HG02610 (cell line): ENCODE measurements at regions not wholly inside any gene's neighbourhood (a gene's known extent, or its start where the extent isn't known, plus 50 kb on each side); places are given as distances from the start of the nearest gene placed in this dataset.

Source experiments
- ATAC-seq: cut with Tn5 transposase; IDR thresholded peaks from one replicate; pipeline ENCODE4 v1.9.1; 2021; ENCODE audit warnings: mild to moderate bottlenecking, moderate library complexity; ENCODE audit not compliant: unreplicated experiment

GRCh38 chr18:67633939-67634338 lies 117.4 kb upstream of the DSEL start:
- no peak for ATAC-seq

DNA sequence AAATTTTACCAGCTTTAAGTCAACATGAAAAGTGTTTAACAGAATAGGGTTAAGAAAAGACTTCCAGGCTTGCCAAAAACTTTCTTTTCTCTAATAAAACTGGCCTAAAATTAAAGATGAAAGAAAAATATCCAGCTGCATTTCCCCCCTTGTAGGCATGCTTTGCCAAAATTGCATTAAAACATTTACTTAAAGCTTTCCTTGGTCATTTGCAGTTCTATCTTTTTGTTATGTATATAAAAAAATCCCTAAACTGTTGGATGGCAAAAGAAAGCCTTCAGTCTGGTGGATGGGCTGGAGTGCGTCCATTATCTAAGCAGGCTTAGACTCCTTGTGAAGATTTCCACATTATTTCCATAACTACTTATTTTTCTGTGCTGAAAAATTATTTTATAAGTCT lies 105.4 kb upstream of the DSEL start:
- ATAC-seq: no peak

GRCh38 chr18:67621049-67621713 lies 104.7 kb upstream of the DSEL start:
- ATAC-seq: no peak

DNA sequence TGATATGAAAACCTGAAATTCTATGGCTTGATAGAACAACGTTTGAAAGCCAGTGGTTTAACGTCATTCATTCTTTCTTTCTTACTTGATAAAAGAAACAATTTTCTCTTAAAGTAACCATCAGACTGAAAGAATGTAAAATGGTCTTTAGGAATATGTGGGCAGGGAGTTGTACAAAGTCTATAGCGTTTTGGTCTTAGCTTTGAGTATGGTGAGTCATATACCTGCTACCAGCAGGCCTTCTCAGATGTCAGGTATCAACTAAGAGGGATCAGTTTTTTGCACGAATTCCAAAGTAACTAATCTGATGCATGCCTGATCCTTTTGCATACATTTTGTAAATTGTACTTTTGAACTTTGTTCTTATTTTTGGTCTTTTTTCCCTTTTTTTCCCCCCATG lies 101.5 kb upstream of the DSEL start:
- no peak for ATAC-seq

GRCh38 chr18:67615876-67616275 lies 99.4 kb upstream of the DSEL start:
- no peak for ATAC-seq

DNA sequence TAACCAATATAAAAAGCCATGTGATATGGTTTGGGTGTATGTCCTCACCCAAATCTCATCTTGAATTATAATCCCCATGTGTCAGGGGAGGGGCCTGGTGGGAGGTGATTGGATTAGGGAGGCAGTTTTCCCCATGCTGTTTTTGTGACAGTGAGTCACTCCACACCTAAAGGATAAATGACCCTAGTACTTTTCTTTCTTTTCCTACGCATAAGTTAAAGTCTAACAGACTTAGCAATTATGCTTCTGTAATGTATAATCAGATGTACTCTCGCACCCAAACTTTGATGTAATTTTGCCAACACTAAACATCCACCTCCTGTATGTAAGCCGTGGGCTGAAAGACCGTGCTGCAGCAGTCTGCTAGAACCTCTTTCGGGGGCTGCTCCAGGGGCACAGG lies 97.2 kb upstream of the DSEL start:
- ATAC-seq: no peak

DNA sequence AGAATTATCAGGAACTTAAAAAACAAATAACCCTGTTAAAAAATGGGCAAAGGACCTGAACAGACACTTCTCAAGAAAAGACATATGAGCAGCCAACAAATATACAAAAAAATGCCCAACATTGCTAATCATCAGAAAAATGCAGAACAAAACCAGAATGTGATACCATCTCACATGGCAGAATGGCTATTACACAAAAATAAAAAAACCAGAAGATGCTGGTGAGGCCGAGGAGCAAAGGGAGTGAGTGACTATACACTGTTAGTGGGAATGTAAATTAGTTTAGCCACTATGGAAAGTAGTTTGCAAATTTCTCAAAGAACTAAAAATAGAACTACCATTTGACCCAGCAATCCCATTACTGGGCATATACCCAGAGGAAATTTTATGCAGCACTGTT lies 95.8 kb upstream of the DSEL start:
- no peak for ATAC-seq

GRCh38 chr18:67608615-67609273 lies 92.2 kb upstream of the DSEL start:
- no peak for ATAC-seq

DNA sequence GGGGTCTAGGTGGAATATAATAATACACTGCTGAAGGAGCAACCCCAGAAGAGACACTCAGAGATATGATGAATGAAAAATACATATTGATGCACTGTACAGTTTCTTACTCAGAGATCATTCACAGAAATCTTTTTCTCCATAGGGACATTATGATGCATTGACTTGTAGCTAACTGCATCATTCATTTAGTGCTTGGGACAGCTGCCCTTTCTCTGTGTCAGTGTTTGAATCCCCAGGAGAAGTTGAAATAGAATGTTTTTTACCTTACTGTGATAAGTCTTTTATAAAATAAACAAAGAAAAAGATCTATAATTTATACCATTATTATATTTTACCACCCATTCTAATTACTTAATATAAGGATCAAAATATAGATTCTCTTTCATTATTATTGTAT lies 91.7 kb upstream of the DSEL start:
- ATAC-seq: no peak

- ATAC-seq: no peak
Observed at GRCh38 chr18:67600181-67601180, 84.0 kb upstream of the DSEL start.

DNA sequence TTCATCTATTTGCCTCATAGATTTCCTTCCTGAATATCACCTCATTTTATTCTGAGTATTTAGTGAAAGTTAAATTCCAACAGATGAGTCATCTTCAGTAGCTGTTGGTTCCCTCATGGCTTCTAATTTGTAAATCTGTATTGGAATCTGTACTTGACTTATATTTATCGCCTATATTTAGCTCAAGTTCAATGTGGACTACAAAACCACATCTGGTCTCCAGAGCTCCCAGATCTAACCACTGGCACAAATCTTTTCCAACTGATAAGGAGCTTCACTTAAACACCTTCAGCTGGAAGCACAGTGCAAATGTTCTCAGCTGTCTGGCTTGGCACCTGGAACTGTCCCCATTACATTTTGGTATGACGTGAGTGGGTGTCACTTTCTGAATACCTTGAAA lies 82.8 kb upstream of the DSEL start:
- no peak for ATAC-seq

DNA sequence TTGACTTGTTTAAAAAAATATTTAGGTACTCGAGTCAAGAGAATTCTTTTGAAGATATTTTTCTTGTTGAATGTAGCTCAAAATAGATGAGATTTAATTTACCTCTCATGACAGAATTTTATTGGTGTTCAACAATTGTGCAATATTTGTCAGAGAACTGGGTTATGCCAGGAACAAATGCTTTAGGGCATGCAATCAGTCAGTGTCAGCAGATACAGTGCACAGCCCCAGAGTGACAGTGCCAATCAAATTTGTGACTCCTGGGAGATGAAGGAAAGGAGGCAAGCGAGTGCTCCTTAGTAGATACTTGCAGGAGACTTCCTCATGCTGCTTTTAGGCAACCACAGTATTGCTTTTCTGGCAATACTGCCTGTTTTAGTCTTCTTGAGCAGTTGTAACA lies 81.2 kb upstream of the DSEL start:
- no peak for ATAC-seq

- ATAC-seq: no peak
Observed at GRCh38 chr18:67596003-67596402, 79.5 kb upstream of the DSEL start.

DNA sequence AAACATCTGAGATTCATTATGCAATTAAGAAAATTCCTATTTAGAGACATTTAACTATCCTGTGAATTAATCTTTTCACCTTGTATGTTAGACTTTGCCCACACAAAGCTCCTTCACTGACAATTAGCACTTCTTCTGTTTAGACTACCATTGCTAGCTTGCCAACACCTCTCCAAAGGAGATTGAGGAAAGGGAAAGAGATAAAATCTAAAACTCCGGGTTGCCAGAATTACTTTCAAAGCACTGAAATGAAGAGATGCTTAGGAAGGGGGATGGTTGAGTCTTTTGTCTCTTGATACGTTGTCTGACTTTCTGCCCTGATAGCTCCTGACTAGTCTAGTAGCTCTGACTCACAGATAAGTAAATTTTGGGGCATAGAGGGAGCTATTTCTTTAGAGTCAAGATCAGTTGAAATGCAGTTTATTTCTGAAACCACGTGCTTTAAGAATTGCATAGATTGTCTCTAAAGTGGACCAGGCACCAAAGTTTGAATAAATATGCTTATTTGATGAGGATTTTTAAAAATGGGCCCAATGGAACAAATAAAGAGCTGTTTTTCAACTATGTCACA lies 74.1 kb upstream of the DSEL start:
- ATAC-seq: no peak

DNA sequence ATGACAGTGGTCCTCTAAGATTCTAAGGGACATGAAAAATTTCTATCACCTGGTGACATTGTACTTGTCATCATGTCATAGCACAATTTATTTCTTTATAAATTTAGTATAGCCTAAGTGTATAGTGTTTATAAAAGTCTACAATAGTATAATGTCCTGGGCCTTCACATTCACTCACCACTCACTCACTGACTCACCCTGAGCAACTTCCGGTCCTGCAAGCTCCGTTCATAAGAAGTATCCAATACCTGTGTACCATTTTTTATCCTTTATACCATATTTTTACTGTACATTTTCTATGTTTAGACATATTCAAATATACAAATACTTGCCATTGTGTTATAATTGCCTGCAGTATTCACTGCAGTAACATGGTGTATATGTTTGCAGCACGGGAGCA lies 72.8 kb upstream of the DSEL start:
- no peak for ATAC-seq

DNA sequence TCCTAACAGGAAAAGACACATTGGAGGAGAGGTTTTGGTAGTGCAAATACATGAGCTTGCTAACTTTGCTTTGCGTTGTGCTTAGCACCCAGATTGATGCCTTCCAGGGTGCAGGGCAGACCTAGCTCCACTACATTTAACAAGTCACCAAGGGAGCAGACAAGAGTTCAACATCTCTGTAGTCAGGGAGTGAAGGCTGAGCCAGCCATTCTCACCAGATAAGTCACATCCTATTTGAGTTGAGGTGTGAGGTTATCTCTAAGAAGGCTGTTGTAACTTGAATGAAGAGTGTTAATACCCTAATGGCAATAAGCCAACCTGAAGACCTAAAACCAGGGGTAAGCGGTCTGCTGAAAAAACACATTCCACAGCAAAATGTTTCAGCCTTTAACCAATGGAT lies 69.6 kb upstream of the DSEL start:
- no peak for ATAC-seq

DNA sequence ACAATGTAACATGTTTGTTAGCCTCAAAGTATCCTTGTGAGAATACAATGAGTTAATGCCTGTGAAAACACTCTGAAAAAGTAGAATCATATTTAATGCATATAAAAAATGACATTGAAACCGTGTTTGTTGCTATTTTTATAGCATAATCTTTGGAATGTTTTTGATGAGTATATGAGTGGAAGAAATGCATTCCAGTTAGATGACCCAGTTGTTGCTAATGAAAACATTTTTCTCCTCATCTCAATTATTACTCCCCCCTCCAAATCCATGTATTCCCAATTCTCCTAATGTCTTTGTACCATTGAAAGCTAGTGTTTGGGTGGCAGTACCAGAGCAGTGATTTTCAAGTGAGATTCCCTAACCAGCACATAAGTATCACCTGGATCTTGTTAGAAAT lies 67.1 kb upstream of the DSEL start:
- no peak for ATAC-seq

GRCh38 chr18:67582488-67582887 lies 66.0 kb upstream of the DSEL start:
- no peak for ATAC-seq

DNA sequence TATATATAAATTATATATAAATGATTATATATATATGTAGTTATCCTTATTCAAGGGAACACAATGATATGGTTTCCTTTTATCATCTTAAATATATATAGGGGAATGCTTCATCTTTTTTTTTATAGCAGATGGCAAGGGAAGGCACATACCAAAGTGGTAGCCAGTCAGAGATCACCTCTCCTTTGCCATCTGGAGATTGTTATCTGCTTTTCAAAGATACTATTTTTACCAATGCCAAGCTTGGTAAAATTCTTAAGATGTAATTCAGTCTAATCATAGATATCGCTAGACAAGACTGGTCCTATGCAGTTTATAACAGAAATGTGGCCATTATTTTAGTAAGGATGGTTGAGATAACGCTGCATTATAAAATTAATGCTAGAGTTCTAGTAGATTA lies 64.7 kb upstream of the DSEL start:
- no peak for ATAC-seq

DNA sequence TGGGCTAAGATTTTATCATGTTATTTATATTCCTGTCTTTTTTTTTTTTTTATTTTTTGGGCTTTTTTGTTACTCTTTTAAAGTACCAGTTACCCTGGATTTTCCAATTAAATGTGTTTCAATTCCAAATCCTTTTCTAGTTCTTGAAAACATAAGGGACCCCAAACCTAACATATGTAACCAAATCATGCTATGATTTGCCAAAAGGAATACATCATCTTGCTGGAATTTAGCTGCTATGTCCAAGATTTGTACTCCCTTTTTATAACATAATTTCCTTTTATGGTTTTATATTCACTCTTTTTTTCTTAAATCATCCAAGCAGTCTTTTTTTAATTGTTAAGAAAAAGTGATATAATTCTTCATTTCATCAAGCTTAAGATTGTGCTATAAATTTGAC lies 60.9 kb upstream of the DSEL start:
- ATAC-seq: no peak

DNA sequence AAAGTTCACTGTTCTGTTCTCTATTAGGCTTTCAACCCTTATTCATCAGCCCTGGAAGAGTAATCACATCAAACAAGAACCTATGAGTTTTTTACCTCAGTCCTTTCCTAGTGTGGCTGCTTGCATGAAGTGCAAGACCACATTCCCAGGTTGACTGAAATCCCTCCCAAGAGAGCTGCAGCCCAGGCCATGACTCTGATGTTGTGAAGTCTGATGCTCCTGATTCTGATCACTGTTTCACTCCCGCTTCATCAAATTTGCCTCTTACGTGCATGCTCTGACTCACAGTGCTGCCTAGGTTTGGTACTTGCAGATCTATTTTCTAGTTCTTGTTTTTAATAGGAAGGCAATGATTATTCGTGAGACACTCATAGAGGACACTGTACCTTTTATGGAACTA lies 58.2 kb upstream of the DSEL start:
- ATAC-seq: no peak
